GM23338 (cell line): ENCODE measurements at regions not wholly inside any gene's neighbourhood (a gene's known extent, or its start where the extent isn't known, plus 50 kb on each side); places are given as distances from the start of the nearest gene placed in this dataset.

ENCODE experiments used
- ATAC-seq: fragments of 200-7000 bp; cut with Tn5 transposase; 3 replicates; pipeline ENCODE4 v1.9.1; 2020
- DNase-seq: peaks from one replicate; pipeline ENCODE4 v3.0.0-alpha.2; 2015; ENCODE audit warnings: low spot score
- H2AFZ ChIP-seq: fragments of 200-600 bp; sonication (generic); 2 replicates; pipeline ENCODE4 v1.8.0; 2016; ENCODE audit warnings: antibody characterized with exemption, mild to moderate bottlenecking, moderate library complexity
- H3F3A ChIP-seq: fragments of 200-600 bp; sonication (generic); replicated peaks from 2 replicates; pipeline ENCODE4 v1.8.0; 2017; ENCODE audit warnings: antibody characterized with exemption, mixed run types, low read depth
- H3K27ac ChIP-seq: fragments of 200-600 bp; sonication (generic); 2 replicates; pipeline ENCODE4 v1.6.1; 2016; ENCODE audit warnings: low read depth
- H3K27me3 ChIP-seq: fragments of 200-600 bp; sonication (generic); 2 replicates; pipeline ENCODE4 v1.8.0; 2016; ENCODE audit warnings: mild to moderate bottlenecking, mixed run types, moderate library complexity; ENCODE audit not compliant: insufficient read depth
- H3K36me3 ChIP-seq: fragments of 200-600 bp; sonication (generic); 2 replicates; pipeline ENCODE4 v1.8.0; 2016; ENCODE audit warnings: mild to moderate bottlenecking; ENCODE audit not compliant: insufficient read depth
- H3K4me1 ChIP-seq: fragments of 200-600 bp; sonication (generic); 2 replicates; pipeline ENCODE4 v1.8.0; 2016; ENCODE audit warnings: mild to moderate bottlenecking, moderate library complexity; ENCODE audit not compliant: insufficient read depth
- H3K4me2 ChIP-seq: fragments of 200-600 bp; sonication (generic); 2 replicates; pipeline ENCODE4 v1.7.1; 2017; ENCODE audit warnings: mixed run types
- H3K4me3 ChIP-seq: fragments of 200-600 bp; sonication (generic); 2 replicates; pipeline ENCODE4 v1.6.1; 2016; ENCODE audit warnings: mixed run types
- H3K79me2 ChIP-seq: fragments of 200-600 bp; sonication (generic); replicated peaks from 2 replicates; pipeline ENCODE4 v1.8.0; 2017; ENCODE audit warnings: mild to moderate bottlenecking; ENCODE audit not compliant: insufficient read depth
- H3K9me2 ChIP-seq: fragments of 200-600 bp; sonication (generic); 2 replicates; pipeline ENCODE4 v1.8.0; 2017; ENCODE audit not compliant: insufficient read depth
- H4K20me1 ChIP-seq: fragments of 200-600 bp; sonication (generic); replicated peaks from 2 replicates; pipeline ENCODE4 v1.8.0; 2017; ENCODE audit warnings: mild to moderate bottlenecking; ENCODE audit not compliant: insufficient read depth
- H3K27ac Mint-ChIP-seq: 2 replicates; pipeline ENCODE4 v1.8.0; 2020; ENCODE audit warnings: inconsistent platforms, mild to moderate bottlenecking, moderate library complexity, mixed read lengths
- H3K27me3 Mint-ChIP-seq: 3 replicates; pipeline ENCODE4 v1.8.0; 2022; ENCODE audit warnings: low read depth, mild to moderate bottlenecking, moderate library complexity, mixed read lengths, inconsistent platforms; ENCODE audit not compliant: insufficient read depth, poor library complexity
- H3K36me3 Mint-ChIP-seq: 3 replicates; pipeline ENCODE4 v1.8.0; 2021; ENCODE audit warnings: low read depth, mild to moderate bottlenecking, inconsistent platforms, moderate library complexity, mixed read lengths
- H3K4me1 Mint-ChIP-seq: 3 replicates; pipeline ENCODE4 v1.8.0; 2020; ENCODE audit warnings: mild to moderate bottlenecking, inconsistent platforms, mixed read lengths
- H3K4me3 Mint-ChIP-seq: 3 replicates; pipeline ENCODE4 v1.8.0; 2021; ENCODE audit warnings: moderate library complexity, mild to moderate bottlenecking, inconsistent platforms, mixed read lengths
- H3K9me3 Mint-ChIP-seq: 3 replicates; pipeline ENCODE4 v1.8.0; 2020; ENCODE audit warnings: moderate library complexity, mild to moderate bottlenecking, inconsistent platforms, mixed read lengths
- CTCF ChIP-seq, 2 experiments: fragments of 200-600 bp in 1 of 2; sonication (generic) in 1 of 2; conservative IDR thresholded peaks; 2 replicates each; pipeline versions ENCODE4 v1.5.1 to v1.6.1; 2016 to 2017; ENCODE audit warnings: antibody characterized with exemption in 2 of 2, low read depth in 2 of 2, mild to moderate bottlenecking in 2 of 2, moderate library complexity in 1 of 2
- EZH2 ChIP-seq: fragments of 200-600 bp; sonication (generic); IDR thresholded peaks from one replicate; pipeline ENCODE4 v1.8.0; 2017; ENCODE audit warnings: antibody characterized with exemption, mild to moderate bottlenecking, low read depth; ENCODE audit not compliant: unreplicated experiment
- EZH2phosphoT487 ChIP-seq: fragments of 200-600 bp; sonication (generic); IDR thresholded peaks from one replicate; pipeline ENCODE4 v1.8.1; 2018; ENCODE audit warnings: antibody characterized with exemption; ENCODE audit not compliant: unreplicated experiment
- NANOG ChIP-seq: IDR thresholded peaks from 2 replicates; pipeline ENCODE4 v1.6.1; 2016; ENCODE audit warnings: antibody characterized with exemption, borderline replicate concordance
- STAT1 ChIP-seq: IDR thresholded peaks from one replicate; pipeline ENCODE4 v1.6.1; 2016; ENCODE audit warnings: antibody characterized with exemption; ENCODE audit not compliant: unreplicated experiment
- ZNF114 ChIP-seq: fragments of 250-450 bp; sonication (Bioruptor Pico); IDR thresholded peaks from 2 replicates; pipeline ENCODE4 v1.5.0; 2020; ENCODE audit warnings: mild to moderate bottlenecking, moderate library complexity
- ZNF331 ChIP-seq: fragments of 250-450 bp; sonication (Bioruptor Pico); IDR thresholded peaks from 2 replicates; pipeline ENCODE4 v1.5.0; 2020; ENCODE audit warnings: low read depth, mild to moderate bottlenecking, moderate library complexity
- TF ChIP-seq, protein P1 (sequence below): IDR thresholded peaks from one replicate; pipeline ENCODE4 v1.6.1; 2018; ENCODE audit warnings: antibody characterized with exemption; ENCODE audit not compliant: unreplicated experiment
- TF ChIP-seq, protein P2 (sequence below): IDR thresholded peaks from 2 replicates; pipeline ENCODE4 v1.6.1; 2016; ENCODE audit warnings: antibody characterized with exemption
- TF ChIP-seq, protein P3 (sequence below): fragments of 250-450 bp; sonication (Bioruptor Pico); IDR thresholded peaks from 2 replicates; pipeline ENCODE4 v1.5.0; 2020; ENCODE audit warnings: mild to moderate bottlenecking, moderate library complexity

DNA sequence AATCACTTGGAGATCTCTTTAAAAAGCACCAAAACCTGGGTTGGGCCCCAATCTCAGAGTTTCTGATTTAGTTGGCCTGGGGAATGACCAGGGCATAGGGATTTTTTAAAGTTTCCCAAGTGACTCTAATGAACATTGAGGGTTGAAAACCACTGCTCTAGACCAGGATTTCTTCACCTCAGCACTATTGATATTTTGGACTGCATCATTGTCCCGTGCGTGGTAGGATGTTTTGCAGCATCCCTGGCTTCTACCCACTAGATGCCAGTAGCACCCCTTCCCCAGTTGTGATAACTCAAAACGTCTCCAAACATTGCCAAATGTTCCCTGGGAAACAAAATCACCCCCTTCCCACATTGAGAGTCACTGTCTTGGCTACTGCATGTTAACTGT is 61.8 kb downstream of the ATXN3L start (continued):
- TF ChIP-seq EZH2phosphoT487 (no peak), STAT1 (no peak), ZNF331 (CRISPR knock-in tag) (no peak), EZH2 (no peak), NANOG (no peak)
- TF ChIP-seq, protein P1, sequence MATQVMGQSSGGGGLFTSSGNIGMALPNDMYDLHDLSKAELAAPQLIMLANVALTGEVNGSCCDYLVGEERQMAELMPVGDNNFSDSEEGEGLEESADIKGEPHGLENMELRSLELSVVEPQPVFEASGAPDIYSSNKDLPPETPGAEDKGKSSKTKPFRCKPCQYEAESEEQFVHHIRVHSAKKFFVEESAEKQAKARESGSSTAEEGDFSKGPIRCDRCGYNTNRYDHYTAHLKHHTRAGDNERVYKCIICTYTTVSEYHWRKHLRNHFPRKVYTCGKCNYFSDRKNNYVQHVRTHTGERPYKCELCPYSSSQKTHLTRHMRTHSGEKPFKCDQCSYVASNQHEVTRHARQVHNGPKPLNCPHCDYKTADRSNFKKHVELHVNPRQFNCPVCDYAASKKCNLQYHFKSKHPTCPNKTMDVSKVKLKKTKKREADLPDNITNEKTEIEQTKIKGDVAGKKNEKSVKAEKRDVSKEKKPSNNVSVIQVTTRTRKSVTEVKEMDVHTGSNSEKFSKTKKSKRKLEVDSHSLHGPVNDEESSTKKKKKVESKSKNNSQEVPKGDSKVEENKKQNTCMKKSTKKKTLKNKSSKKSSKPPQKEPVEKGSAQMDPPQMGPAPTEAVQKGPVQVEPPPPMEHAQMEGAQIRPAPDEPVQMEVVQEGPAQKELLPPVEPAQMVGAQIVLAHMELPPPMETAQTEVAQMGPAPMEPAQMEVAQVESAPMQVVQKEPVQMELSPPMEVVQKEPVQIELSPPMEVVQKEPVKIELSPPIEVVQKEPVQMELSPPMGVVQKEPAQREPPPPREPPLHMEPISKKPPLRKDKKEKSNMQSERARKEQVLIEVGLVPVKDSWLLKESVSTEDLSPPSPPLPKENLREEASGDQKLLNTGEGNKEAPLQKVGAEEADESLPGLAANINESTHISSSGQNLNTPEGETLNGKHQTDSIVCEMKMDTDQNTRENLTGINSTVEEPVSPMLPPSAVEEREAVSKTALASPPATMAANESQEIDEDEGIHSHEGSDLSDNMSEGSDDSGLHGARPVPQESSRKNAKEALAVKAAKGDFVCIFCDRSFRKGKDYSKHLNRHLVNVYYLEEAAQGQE = no peak
- TF ChIP-seq, protein P2, sequence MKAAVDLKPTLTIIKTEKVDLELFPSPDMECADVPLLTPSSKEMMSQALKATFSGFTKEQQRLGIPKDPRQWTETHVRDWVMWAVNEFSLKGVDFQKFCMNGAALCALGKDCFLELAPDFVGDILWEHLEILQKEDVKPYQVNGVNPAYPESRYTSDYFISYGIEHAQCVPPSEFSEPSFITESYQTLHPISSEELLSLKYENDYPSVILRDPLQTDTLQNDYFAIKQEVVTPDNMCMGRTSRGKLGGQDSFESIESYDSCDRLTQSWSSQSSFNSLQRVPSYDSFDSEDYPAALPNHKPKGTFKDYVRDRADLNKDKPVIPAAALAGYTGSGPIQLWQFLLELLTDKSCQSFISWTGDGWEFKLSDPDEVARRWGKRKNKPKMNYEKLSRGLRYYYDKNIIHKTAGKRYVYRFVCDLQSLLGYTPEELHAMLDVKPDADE = no peak

DNA sequence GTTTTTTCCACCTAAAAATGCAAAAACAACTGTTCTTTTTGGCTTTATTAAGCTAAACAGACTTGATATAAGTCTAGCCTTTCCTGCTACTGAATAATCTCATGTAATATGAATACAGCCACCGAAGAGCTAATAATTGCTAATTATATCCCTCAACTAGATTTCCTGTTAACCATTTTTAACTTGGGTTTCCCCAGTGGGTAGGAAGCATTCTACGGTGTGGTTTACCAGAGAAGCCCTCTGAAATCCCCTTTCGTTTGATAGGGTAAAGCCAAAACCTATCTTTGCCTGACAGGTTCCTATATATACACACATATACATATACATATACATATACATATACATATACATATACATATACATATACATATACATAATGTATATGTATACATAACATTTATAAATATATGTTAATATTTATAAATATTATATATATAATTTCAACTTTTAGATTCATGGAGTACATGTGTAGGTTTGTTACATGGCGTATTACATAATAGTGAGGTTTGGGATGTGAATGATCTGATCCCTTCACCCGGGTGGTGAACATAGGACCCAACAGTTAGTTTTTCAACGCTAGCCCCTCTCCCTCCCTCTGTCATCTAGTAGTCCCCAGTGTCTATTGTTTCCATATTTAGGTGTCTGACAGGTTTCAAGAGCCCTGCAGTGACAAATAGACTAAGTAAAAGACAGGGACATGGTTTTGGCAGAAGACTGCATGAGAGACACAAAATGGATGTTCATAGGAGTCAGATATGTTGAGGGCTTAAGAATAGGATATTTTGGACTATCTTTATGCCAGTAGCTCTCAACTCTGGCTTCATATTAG is 62.4 kb downstream of the ATXN3L start:
- H3K36me3 ChIP-seq = no peaks in the 10 kb centered on the region
- Mint-ChIP-seq H3K27me3 (peaks cover 2% of the 10 kb centered on the region), H3K4me1 (no peaks in the 10 kb centered on the region), H3K36me3 (no peaks in the 10 kb centered on the region), H3K4me3 (no peak overlapping the region), H3K27ac (no peak overlapping the region), H3K9me3 (0 out of 3 replicates have a peak, but pooled peaks cover 3% of the 10 kb centered on the region)
- H3K27ac ChIP-seq = no peak overlapping the region
- no peaks in the 10 kb centered on the region for H3K79me2 ChIP-seq
- H3F3A ChIP-seq = no peaks in the 10 kb centered on the region
- no peak overlapping the region for H2AFZ ChIP-seq
- no peaks in the 10 kb centered on the region for H3K4me1 ChIP-seq
- no peaks in the 10 kb centered on the region for H3K9me2 ChIP-seq
- DNase-seq (no peak), ATAC-seq (no peak)
- H4K20me1 ChIP-seq = no peaks in the 10 kb centered on the region
- no peak overlapping the region for H3K4me3 ChIP-seq
- H3K27me3 ChIP-seq = no peaks in the 10 kb centered on the region
- no peak overlapping the region for H3K4me2 ChIP-seq
- TF ChIP-seq CTCF (conservative IDR thresholded peaks at IDR 0.05; ENCODE audit: low read depth in 2 of 2) (no peak), NANOG (no peak), ZNF114 (CRISPR knock-in tag) (no peak), ZNF331 (CRISPR knock-in tag) (no peak)
- TF ChIP-seq, protein P3, sequence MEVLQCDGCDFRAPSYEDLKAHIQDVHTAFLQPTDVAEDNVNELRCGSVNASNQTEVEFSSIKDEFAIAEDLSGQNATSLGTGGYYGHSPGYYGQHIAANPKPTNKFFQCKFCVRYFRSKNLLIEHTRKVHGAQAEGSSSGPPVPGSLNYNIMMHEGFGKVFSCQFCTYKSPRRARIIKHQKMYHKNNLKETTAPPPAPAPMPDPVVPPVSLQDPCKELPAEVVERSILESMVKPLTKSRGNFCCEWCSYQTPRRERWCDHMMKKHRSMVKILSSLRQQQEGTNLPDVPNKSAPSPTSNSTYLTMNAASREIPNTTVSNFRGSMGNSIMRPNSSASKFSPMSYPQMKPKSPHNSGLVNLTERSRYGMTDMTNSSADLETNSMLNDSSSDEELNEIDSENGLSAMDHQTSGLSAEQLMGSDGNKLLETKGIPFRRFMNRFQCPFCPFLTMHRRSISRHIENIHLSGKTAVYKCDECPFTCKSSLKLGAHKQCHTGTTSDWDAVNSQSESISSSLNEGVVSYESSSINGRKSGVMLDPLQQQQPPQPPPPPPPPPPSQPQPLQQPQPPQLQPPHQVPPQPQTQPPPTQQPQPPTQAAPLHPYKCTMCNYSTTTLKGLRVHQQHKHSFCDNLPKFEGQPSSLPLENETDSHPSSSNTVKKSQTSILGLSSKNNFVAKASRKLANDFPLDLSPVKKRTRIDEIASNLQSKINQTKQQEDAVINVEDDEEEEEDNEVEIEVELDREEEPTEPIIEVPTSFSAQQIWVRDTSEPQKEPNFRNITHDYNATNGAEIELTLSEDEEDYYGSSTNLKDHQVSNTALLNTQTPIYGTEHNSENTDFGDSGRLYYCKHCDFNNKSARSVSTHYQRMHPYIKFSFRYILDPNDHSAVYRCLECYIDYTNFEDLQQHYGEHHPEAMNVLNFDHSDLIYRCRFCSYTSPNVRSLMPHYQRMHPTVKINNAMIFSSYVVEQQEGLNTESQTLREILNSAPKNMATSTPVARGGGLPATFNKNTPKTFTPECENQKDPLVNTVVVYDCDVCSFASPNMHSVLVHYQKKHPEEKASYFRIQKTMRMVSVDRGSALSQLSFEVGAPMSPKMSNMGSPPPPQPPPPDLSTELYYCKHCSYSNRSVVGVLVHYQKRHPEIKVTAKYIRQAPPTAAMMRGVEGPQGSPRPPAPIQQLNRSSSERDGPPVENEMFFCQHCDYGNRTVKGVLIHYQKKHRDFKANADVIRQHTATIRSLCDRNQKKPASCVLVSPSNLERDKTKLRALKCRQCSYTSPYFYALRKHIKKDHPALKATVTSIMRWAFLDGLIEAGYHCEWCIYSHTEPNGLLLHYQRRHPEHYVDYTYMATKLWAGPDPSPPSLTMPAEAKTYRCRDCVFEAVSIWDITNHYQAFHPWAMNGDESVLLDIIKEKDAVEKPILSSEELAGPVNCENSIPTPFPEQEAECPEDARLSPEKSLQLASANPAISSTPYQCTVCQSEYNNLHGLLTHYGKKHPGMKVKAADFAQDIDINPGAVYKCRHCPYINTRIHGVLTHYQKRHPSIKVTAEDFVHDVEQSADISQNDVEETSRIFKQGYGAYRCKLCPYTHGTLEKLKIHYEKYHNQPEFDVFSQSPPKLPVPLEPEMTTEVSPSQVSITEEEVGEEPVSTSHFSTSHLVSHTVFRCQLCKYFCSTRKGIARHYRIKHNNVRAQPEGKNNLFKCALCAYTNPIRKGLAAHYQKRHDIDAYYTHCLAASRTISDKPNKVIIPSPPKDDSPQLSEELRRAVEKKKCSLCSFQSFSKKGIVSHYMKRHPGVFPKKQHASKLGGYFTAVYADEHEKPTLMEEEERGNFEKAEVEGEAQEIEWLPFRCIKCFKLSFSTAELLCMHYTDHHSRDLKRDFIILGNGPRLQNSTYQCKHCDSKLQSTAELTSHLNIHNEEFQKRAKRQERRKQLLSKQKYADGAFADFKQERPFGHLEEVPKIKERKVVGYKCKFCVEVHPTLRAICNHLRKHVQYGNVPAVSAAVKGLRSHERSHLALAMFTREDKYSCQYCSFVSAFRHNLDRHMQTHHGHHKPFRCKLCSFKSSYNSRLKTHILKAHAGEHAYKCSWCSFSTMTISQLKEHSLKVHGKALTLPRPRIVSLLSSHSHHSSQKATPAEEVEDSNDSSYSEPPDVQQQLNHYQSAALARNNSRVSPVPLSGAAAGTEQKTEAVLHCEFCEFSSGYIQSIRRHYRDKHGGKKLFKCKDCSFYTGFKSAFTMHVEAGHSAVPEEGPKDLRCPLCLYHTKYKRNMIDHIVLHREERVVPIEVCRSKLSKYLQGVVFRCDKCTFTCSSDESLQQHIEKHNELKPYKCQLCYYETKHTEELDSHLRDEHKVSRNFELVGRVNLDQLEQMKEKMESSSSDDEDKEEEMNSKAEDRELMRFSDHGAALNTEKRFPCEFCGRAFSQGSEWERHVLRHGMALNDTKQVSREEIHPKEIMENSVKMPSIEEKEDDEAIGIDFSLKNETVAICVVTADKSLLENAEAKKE = no peak
- TF ChIP-seq, protein P2 = no peak
